ENCODE measurements at regions not wholly inside any gene's neighbourhood (a gene's known extent, or its start where the extent isn't known, plus 50 kb on each side); places are given as distances from the start of the nearest gene placed in this dataset.

- no peak for DNase-seq
- Histone ChIP-seq H3K27ac (ENCODE audit: low read length) (no peak overlapping the region), H3K36me3 (ENCODE audit: control insufficient read depth, insufficient read depth, low read length) (no peaks in the 10 kb centered on the region), H3K4me1 (ENCODE audit: control insufficient read depth, insufficient read depth, low read length) (no peaks in the 10 kb centered on the region), H3K4me3 (ENCODE audit: low read length) (no peak overlapping the region), H3K9me3 (replicated peaks; ENCODE audit: control insufficient read depth, low read depth, low read length) (peaks cover 3% of the 10 kb centered on the region), H3K27me3 (ENCODE audit: control insufficient read depth, insufficient read depth, low read length) (no peaks in the 10 kb centered on the region)
- no CpG with 5 or more reads among the region's 1 CpG for WGBS (ENCODE audit: insufficient coverage)
Measured at GRCh38 chr11:42296910-42297309, 837.5 kb upstream of the LRRC4C start.

GRCh38 chr11:42299780-42300179 is 840.3 kb upstream of the LRRC4C start:
- Histone ChIP-seq H3K36me3 (ENCODE audit: control insufficient read depth, insufficient read depth, low read length) (no peaks in the 10 kb centered on the region), H3K9me3 (replicated peaks; ENCODE audit: control insufficient read depth, low read depth, low read length) (peaks cover 5% of the 10 kb centered on the region), H3K27ac (ENCODE audit: low read length) (no peak overlapping the region), H3K27me3 (ENCODE audit: control insufficient read depth, insufficient read depth, low read length) (no peaks in the 10 kb centered on the region), H3K4me3 (ENCODE audit: low read length) (no peak overlapping the region), H3K4me1 (ENCODE audit: control insufficient read depth, insufficient read depth, low read length) (no peaks in the 10 kb centered on the region)
- no CpG with 5 or more reads among the region's 1 CpG for WGBS (ENCODE audit: insufficient coverage)
- DNase-seq: no peak

GRCh38 chr11:42301777-42302176 is 842.3 kb upstream of the LRRC4C start:
- Histone ChIP-seq H3K4me3 (ENCODE audit: low read length) (no peak overlapping the region), H3K27ac (ENCODE audit: low read length) (no peak overlapping the region), H3K9me3 (replicated peaks; ENCODE audit: control insufficient read depth, low read depth, low read length) (peaks cover 2% of the 10 kb centered on the region), H3K27me3 (ENCODE audit: control insufficient read depth, insufficient read depth, low read length) (no peaks in the 10 kb centered on the region), H3K4me1 (ENCODE audit: control insufficient read depth, insufficient read depth, low read length) (no peaks in the 10 kb centered on the region), H3K36me3 (ENCODE audit: control insufficient read depth, insufficient read depth, low read length) (no peaks in the 10 kb centered on the region)
- no CpG with 5 or more reads among the region's 2 CpGs for WGBS (ENCODE audit: insufficient coverage)
- no peak for DNase-seq

GRCh38 chr11:42311514-42311913 is 852.1 kb upstream of the LRRC4C start:
- H3K4me3 ChIP-seq (ENCODE audit: low read length): no peak overlapping the region
- no peaks in the 10 kb centered on the region for H3K36me3 ChIP-seq (ENCODE audit: control insufficient read depth, insufficient read depth, low read length)
- no peak overlapping the region for H3K27ac ChIP-seq (ENCODE audit: low read length)
- no peaks in the 10 kb centered on the region for H3K4me1 ChIP-seq (ENCODE audit: control insufficient read depth, insufficient read depth, low read length)
- DNase-seq: peak; percentile 78
- no peaks in the 10 kb centered on the region for H3K27me3 ChIP-seq (ENCODE audit: control insufficient read depth, insufficient read depth, low read length)
- 56% methylated on average over 2 of the region's 3 CpGs for WGBS (ENCODE audit: insufficient coverage)
- H3K9me3 ChIP-seq (replicated peaks; ENCODE audit: control insufficient read depth, low read depth, low read length): no peaks in the 10 kb centered on the region

GRCh38 chr11:42311944-42312343 is 852.5 kb upstream of the LRRC4C start:
- no CpG with 5 or more reads among the region's 2 CpGs for WGBS (ENCODE audit: insufficient coverage)
- H3K4me3 ChIP-seq (ENCODE audit: low read length): no peak overlapping the region
- DNase-seq: no peak

GRCh38 chr11:42315267-42315666 is 855.8 kb upstream of the LRRC4C start:
- no peaks in the 10 kb centered on the region for H3K36me3 ChIP-seq (ENCODE audit: control insufficient read depth, insufficient read depth, low read length)
- no CpG with 5 or more reads among the region's 1 CpG for WGBS (ENCODE audit: insufficient coverage)
- no peaks in the 10 kb centered on the region for H3K9me3 ChIP-seq (replicated peaks; ENCODE audit: control insufficient read depth, low read depth, low read length)
- H3K4me1 ChIP-seq (ENCODE audit: control insufficient read depth, insufficient read depth, low read length): no peaks in the 10 kb centered on the region
- H3K27me3 ChIP-seq (ENCODE audit: control insufficient read depth, insufficient read depth, low read length): no peaks in the 10 kb centered on the region
- DNase-seq: no peak
- no peak overlapping the region for H3K27ac ChIP-seq (ENCODE audit: low read length)
- H3K4me3 ChIP-seq (ENCODE audit: low read length): no peak overlapping the region

More at GRCh38 chr11:42311944-42312343, 852.5 kb upstream of the LRRC4C start:
- no peaks in the 10 kb centered on the region for H3K4me1 ChIP-seq (ENCODE audit: control insufficient read depth, insufficient read depth, low read length)
- H3K9me3 ChIP-seq (replicated peaks; ENCODE audit: control insufficient read depth, low read depth, low read length): no peaks in the 10 kb centered on the region
- no peaks in the 10 kb centered on the region for H3K36me3 ChIP-seq (ENCODE audit: control insufficient read depth, insufficient read depth, low read length)
- no peak overlapping the region for H3K27ac ChIP-seq (ENCODE audit: low read length)
- no peaks in the 10 kb centered on the region for H3K27me3 ChIP-seq (ENCODE audit: control insufficient read depth, insufficient read depth, low read length)

GRCh38 chr11:42315846-42316245 is 856.4 kb upstream of the LRRC4C start:
- Histone ChIP-seq H3K9me3 (replicated peaks; ENCODE audit: control insufficient read depth, low read depth, low read length) (peaks cover 3% of the 10 kb centered on the region), H3K36me3 (ENCODE audit: control insufficient read depth, insufficient read depth, low read length) (no peaks in the 10 kb centered on the region), H3K27me3 (ENCODE audit: control insufficient read depth, insufficient read depth, low read length) (no peaks in the 10 kb centered on the region), H3K4me1 (ENCODE audit: control insufficient read depth, insufficient read depth, low read length) (no peaks in the 10 kb centered on the region), H3K4me3 (ENCODE audit: low read length) (no peak overlapping the region), H3K27ac (ENCODE audit: low read length) (no peak overlapping the region)
- DNase-seq: no peak
- WGBS (ENCODE audit: insufficient coverage): no CpG with 5 or more reads among the region's 1 CpG

GRCh38 chr11:42319921-42320320 is 860.5 kb upstream of the LRRC4C start:
- H3K4me1 ChIP-seq (ENCODE audit: control insufficient read depth, insufficient read depth, low read length): no peaks in the 10 kb centered on the region
- no peaks in the 10 kb centered on the region for H3K36me3 ChIP-seq (ENCODE audit: control insufficient read depth, insufficient read depth, low read length)
- no peak overlapping the region for H3K27ac ChIP-seq (ENCODE audit: low read length)
- H3K4me3 ChIP-seq (ENCODE audit: low read length): no peak overlapping the region
- H3K27me3 ChIP-seq (ENCODE audit: control insufficient read depth, insufficient read depth, low read length): no peaks in the 10 kb centered on the region
- DNase-seq: no peak
- peaks cover 3% of the 10 kb centered on the region for H3K9me3 ChIP-seq (replicated peaks; ENCODE audit: control insufficient read depth, low read depth, low read length)

GRCh38 chr11:42329929-42330565 is 870.6 kb upstream of the LRRC4C start:
- no peak overlapping the region for H3K27ac ChIP-seq (ENCODE audit: low read length)
- H3K36me3 ChIP-seq (ENCODE audit: control insufficient read depth, insufficient read depth, low read length): no peaks in the 10 kb centered on the region
- no peak for DNase-seq
- H3K4me3 ChIP-seq (ENCODE audit: low read length): no peak overlapping the region
- H3K27me3 ChIP-seq (ENCODE audit: control insufficient read depth, insufficient read depth, low read length): no peaks in the 10 kb centered on the region
- H3K9me3 ChIP-seq (replicated peaks; ENCODE audit: control insufficient read depth, low read depth, low read length): peaks cover 16% of the 10 kb centered on the region
- no CpG with 5 or more reads among the region's 5 CpGs for WGBS (ENCODE audit: insufficient coverage)
- H3K4me1 ChIP-seq (ENCODE audit: control insufficient read depth, insufficient read depth, low read length): no peaks in the 10 kb centered on the region

- Histone ChIP-seq H3K4me1 (ENCODE audit: control insufficient read depth, insufficient read depth, low read length) (no peaks in the 10 kb centered on the region), H3K9me3 (replicated peaks; ENCODE audit: control insufficient read depth, low read depth, low read length) (peaks cover 18% of the 10 kb centered on the region), H3K36me3 (ENCODE audit: control insufficient read depth, insufficient read depth, low read length) (no peaks in the 10 kb centered on the region), H3K27ac (ENCODE audit: low read length) (no peak overlapping the region), H3K4me3 (ENCODE audit: low read length) (no peak overlapping the region), H3K27me3 (ENCODE audit: control insufficient read depth, insufficient read depth, low read length) (no peaks in the 10 kb centered on the region)
- 60% methylated on average over 1 of the region's 4 CpGs for WGBS (ENCODE audit: insufficient coverage)
- peak; percentile 1 for DNase-seq
Measured at GRCh38 chr11:42337786-42338455, 878.5 kb upstream of the LRRC4C start.

All from muscle of leg (tissue), 3 donors.